ENCODE measurements at regions not wholly inside any gene's neighbourhood (a gene's known extent, or its start where the extent isn't known, plus 50 kb on each side); places are given as distances from the start of the nearest gene placed in this dataset.
"Not testable (repeated sequence)": the region's sequence is repeated elsewhere in the genome, so short reads cannot be mapped to it uniquely, and the experiment has no call there.

DNA sequence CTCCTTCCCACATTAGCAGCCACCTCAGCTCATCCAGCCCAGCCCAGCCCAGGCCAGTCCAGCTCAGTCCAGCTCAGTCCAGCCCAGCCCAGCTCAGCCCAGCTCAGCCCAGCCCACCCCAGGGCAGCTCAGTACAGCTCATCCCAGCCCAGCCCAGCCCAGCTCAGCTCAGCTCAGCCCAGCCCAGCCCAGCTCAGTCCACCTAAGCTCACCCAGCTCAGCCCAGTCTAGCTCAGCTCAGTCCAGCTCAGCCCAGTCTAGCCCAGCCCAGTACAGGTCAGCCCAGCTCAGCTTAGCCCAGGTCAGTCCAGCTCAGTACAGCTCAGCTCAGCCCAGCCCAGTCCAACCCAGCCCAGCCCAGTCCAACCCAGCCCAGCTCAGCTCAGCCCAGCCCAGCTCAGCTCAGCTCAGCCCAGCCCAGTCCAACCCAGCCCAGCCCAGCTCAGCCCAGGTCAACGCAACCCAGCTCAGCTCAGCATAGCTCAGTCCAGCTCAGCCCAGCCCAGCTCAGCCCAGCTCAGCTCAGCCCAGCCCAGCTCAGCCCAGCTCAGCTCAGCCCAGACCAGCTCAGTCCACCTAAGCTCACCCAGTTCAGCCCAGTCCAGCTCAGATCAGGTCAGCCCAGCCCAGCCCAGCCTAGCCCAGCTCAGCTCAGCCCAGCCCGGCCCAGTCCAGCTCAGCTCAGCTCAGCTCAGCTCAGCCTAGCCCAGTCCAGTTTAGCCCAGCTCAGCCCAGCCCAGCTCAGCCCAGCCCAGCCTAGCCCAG, 63.0 kb downstream of the TMEM121 start (continued):
- no peak for TF ChIP-seq RXRA (IDR thresholded peaks at IDR 0.05)
- TF ChIP-seq HNF4G (IDR thresholded peaks at IDR 0.05): no peak
- no peak for TF ChIP-seq GABPA (IDR thresholded peaks at IDR 0.05 in 1 of 2, conservative IDR thresholded peaks at IDR 0.05 in 1 of 2)
- TF ChIP-seq EGR1 (IDR thresholded peaks at IDR 0.05; ENCODE audit: low read depth in 2 of 2): no peak

GRCh38 chr14:105589926-105590185, 63.5 kb downstream of the TMEM121 start:
- DNase-seq (ENCODE audit: low spot score): not testable (repeated sequence)
- WGBS: 72% methylated on average over 4 of the region's 4 CpGs

GRCh38 chr14:105591052-105591451, 64.7 kb downstream of the TMEM121 start:
- H3K36me3 ChIP-seq (ENCODE audit: control insufficient read depth in 4 of 4, insufficient read depth in 3 of 4, low read depth in 1 of 4, low read length in 3 of 4): no peaks in the 10 kb centered on the region
- H3K27me3 ChIP-seq (ENCODE audit: control insufficient read depth in 4 of 4, insufficient read depth in 4 of 4, low read length in 3 of 4): no peaks in the 10 kb centered on the region
- H3K9me3 ChIP-seq (ENCODE audit: control insufficient read depth in 4 of 4, low read length in 3 of 4): no peaks in the 10 kb centered on the region
- H3K4me3 ChIP-seq (ENCODE audit: low read depth in 1 of 3, low read length in 3 of 3): no peak overlapping the region
- no peak for DNase-seq (ENCODE audit: low spot score)
- 76% methylated on average over 4 of the region's 4 CpGs for whole genome bisulfite sequencing
- H3K27ac ChIP-seq (ENCODE audit: low read depth in 1 of 2, low read length in 2 of 2): no peak overlapping the region
- no peak overlapping the region for H3K9ac ChIP-seq (ENCODE audit: low read depth in 1 of 2, low read length in 2 of 2)
- no peaks in the 10 kb centered on the region for H3K4me1 ChIP-seq (ENCODE audit: control insufficient read depth in 4 of 4, insufficient read depth in 4 of 4, low read length in 3 of 4)
- TF ChIP-seq YY1 (IDR thresholded peaks at IDR 0.05): no peak

More at GRCh38 chr14:105589926-105590185, 63.5 kb downstream of the TMEM121 start:
- H3K27ac ChIP-seq (ENCODE audit: low read depth in 1 of 2, low read length in 2 of 2); H3K4me3 ChIP-seq (ENCODE audit: low read depth in 1 of 3, low read length in 3 of 3); H3K36me3 ChIP-seq (ENCODE audit: control insufficient read depth in 4 of 4, insufficient read depth in 3 of 4, low read depth in 1 of 4, low read length in 3 of 4); H3K27me3 ChIP-seq (ENCODE audit: control insufficient read depth in 4 of 4, insufficient read depth in 4 of 4, low read length in 3 of 4); H3K9me3 ChIP-seq (ENCODE audit: control insufficient read depth in 4 of 4, low read length in 3 of 4); H3K9ac ChIP-seq (ENCODE audit: low read depth in 1 of 2, low read length in 2 of 2); H3K4me1 ChIP-seq (ENCODE audit: control insufficient read depth in 4 of 4, insufficient read depth in 4 of 4, low read length in 3 of 4): not testable (repeated sequence)

DNA sequence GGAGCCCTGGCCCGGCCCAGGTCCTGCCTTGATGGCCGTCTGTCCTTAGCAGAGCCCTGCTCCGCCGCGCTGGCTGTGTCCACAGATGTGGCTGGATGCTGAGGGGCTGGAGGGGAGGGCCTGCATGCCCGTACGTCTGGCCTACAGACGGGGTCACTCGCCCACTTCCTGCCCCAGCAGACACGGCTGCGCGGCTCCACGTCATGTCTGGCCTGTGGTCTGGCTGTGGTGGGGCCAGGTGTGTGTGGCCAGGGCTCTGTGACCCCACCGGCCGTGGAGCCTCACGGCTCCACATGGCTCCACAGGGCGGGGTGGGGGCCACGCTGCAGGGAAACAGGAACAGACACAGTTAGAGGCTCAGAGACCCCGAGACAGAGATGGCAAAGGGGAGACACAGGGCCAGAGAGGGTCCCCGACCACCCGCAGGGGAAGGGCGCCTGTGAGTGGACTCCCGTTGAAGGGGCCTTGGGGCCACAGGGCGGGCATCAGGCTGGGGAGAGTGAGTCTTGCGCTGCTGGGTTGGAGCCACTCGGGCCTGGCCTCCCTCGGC, 65.5 kb downstream of the TMEM121 start:
- H3K27ac ChIP-seq (ENCODE audit: low read depth in 1 of 2, low read length in 2 of 2); DNase-seq (ENCODE audit: low spot score); H3K27me3 ChIP-seq (ENCODE audit: control insufficient read depth in 4 of 4, insufficient read depth in 4 of 4, low read length in 3 of 4); H3K36me3 ChIP-seq (ENCODE audit: control insufficient read depth in 4 of 4, insufficient read depth in 3 of 4, low read depth in 1 of 4, low read length in 3 of 4); H3K9ac ChIP-seq (ENCODE audit: low read depth in 1 of 2, low read length in 2 of 2); H3K4me3 ChIP-seq (ENCODE audit: low read depth in 1 of 3, low read length in 3 of 3); H3K9me3 ChIP-seq (ENCODE audit: control insufficient read depth in 4 of 4, low read length in 3 of 4); H3K4me1 ChIP-seq (ENCODE audit: control insufficient read depth in 4 of 4, insufficient read depth in 4 of 4, low read length in 3 of 4): not testable (repeated sequence)
- 95% methylated on average over 27 of the region's 27 CpGs for WGBS

DNA sequence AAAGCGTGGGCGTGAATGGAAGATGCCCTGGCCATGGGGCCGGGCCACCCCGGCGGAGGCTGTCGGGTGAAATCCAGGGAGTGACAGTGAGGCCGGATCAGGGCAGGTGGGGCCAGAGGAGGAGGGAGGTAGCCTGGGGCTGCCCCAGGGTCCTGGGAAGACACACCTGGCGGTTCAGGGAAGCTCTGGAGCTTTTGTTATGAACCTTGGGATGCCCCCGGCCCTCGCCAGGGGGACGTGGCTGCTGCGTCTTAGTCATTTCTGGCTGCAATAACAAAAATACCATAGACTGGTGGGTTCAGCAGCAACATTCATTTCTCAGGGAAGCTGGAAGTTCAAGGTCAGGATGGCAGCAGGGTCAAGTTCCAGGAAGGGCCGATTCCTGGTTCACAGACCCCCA, 66.3 kb downstream of the TMEM121 start:
- not testable (repeated sequence) for H3K36me3 ChIP-seq (ENCODE audit: control insufficient read depth in 4 of 4, insufficient read depth in 3 of 4, low read depth in 1 of 4, low read length in 3 of 4); DNase-seq (ENCODE audit: low spot score)
- WGBS: 87% methylated on average over 6 of the region's 13 CpGs

DNA sequence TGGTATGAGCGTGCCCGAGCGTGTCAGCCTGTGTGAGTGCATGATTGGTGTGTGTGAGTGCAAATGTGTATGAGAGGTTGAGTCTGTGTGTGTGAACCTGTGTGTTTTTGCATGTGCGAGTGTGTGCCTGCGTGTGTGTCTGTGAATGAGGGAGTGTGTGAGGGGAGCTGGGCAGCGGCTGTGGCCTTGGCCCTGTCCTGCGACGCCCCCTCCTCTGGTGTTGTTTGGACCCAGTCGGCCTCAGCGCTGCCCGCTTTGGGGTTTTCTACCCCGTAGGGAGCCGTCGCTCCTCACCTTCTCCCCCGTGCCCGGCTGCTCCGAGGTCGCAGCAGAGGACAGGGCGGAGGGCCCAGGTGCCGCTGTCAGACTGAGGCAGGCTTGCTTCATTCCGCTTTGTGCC, 69.0 kb downstream of the TMEM121 start:
- H3K27ac ChIP-seq (ENCODE audit: low read depth in 1 of 2, low read length in 2 of 2); H3K4me1 ChIP-seq (ENCODE audit: control insufficient read depth in 4 of 4, insufficient read depth in 4 of 4, low read length in 3 of 4); DNase-seq (ENCODE audit: low spot score); H3K4me3 ChIP-seq (ENCODE audit: low read depth in 1 of 3, low read length in 3 of 3); H3K9me3 ChIP-seq (ENCODE audit: control insufficient read depth in 4 of 4, low read length in 3 of 4); H3K27me3 ChIP-seq (ENCODE audit: control insufficient read depth in 4 of 4, insufficient read depth in 4 of 4, low read length in 3 of 4); H3K36me3 ChIP-seq (ENCODE audit: control insufficient read depth in 4 of 4, insufficient read depth in 3 of 4, low read depth in 1 of 4, low read length in 3 of 4); H3K9ac ChIP-seq (ENCODE audit: low read depth in 1 of 2, low read length in 2 of 2): not testable (repeated sequence)
- WGBS: 90% methylated on average over 13 of the region's 21 CpGs

More for the DNA sequence above, 66.3 kb downstream of the TMEM121 start:
- not testable (repeated sequence) for H3K27me3 ChIP-seq (ENCODE audit: control insufficient read depth in 4 of 4, insufficient read depth in 4 of 4, low read length in 3 of 4); H3K4me1 ChIP-seq (ENCODE audit: control insufficient read depth in 4 of 4, insufficient read depth in 4 of 4, low read length in 3 of 4); H3K9me3 ChIP-seq (ENCODE audit: control insufficient read depth in 4 of 4, low read length in 3 of 4); H3K27ac ChIP-seq (ENCODE audit: low read depth in 1 of 2, low read length in 2 of 2); H3K4me3 ChIP-seq (ENCODE audit: low read depth in 1 of 3, low read length in 3 of 3); H3K9ac ChIP-seq (ENCODE audit: low read depth in 1 of 2, low read length in 2 of 2)

GRCh38 chr14:105596374-105596773, 70.0 kb downstream of the TMEM121 start:
- not testable (repeated sequence) for H3K9ac ChIP-seq (ENCODE audit: low read depth in 1 of 2, low read length in 2 of 2); H3K27me3 ChIP-seq (ENCODE audit: control insufficient read depth in 4 of 4, insufficient read depth in 4 of 4, low read length in 3 of 4); H3K4me1 ChIP-seq (ENCODE audit: control insufficient read depth in 4 of 4, insufficient read depth in 4 of 4, low read length in 3 of 4); H3K36me3 ChIP-seq (ENCODE audit: control insufficient read depth in 4 of 4, insufficient read depth in 3 of 4, low read depth in 1 of 4, low read length in 3 of 4); DNase-seq (ENCODE audit: low spot score); H3K9me3 ChIP-seq (ENCODE audit: control insufficient read depth in 4 of 4, low read length in 3 of 4); H3K4me3 ChIP-seq (ENCODE audit: low read depth in 1 of 3, low read length in 3 of 3); H3K27ac ChIP-seq (ENCODE audit: low read depth in 1 of 2, low read length in 2 of 2)
- 54% methylated on average over 6 of the region's 6 CpGs for WGBS

- not testable (repeated sequence) for DNase-seq (ENCODE audit: low spot score); H3K36me3 ChIP-seq (ENCODE audit: control insufficient read depth in 4 of 4, insufficient read depth in 3 of 4, low read depth in 1 of 4, low read length in 3 of 4); H3K27ac ChIP-seq (ENCODE audit: low read depth in 1 of 2, low read length in 2 of 2); H3K4me1 ChIP-seq (ENCODE audit: control insufficient read depth in 4 of 4, insufficient read depth in 4 of 4, low read length in 3 of 4); H3K27me3 ChIP-seq (ENCODE audit: control insufficient read depth in 4 of 4, insufficient read depth in 4 of 4, low read length in 3 of 4); H3K4me3 ChIP-seq (ENCODE audit: low read depth in 1 of 3, low read length in 3 of 3); H3K9ac ChIP-seq (ENCODE audit: low read depth in 1 of 2, low read length in 2 of 2); H3K9me3 ChIP-seq (ENCODE audit: control insufficient read depth in 4 of 4, low read length in 3 of 4)
- 92% methylated on average over 28 of the region's 29 CpGs for WGBS
Measured at GRCh38 chr14:105598040-105598763, 71.8 kb downstream of the TMEM121 start.
